ENCODE measurements at regions not wholly inside any gene's neighbourhood (a gene's known extent, or its start where the extent isn't known, plus 50 kb on each side); places are given as distances from the start of the nearest gene placed in this dataset.
"Not testable (repeated sequence)": the region's sequence is repeated elsewhere in the genome, so short reads cannot be mapped to it uniquely, and the experiment has no call there.

GRCh38 chr12:89870413-89871184, 162.0 kb upstream of the ATP2B1 start:
- DNase-seq, result no peak

GRCh38 chr12:89867611-89868010, 159.0 kb upstream of the ATP2B1 start:
- DNase-seq, result not testable (repeated sequence)

GRCh38 chr12:89864411-89864810, 155.8 kb upstream of the ATP2B1 start:
- no peak for DNase-seq

- DNase-seq, result no peak
Measured at GRCh38 chr12:89863968-89864367, 155.3 kb upstream of the ATP2B1 start.

- no peak for DNase-seq
Measured at GRCh38 chr12:89863493-89863938, 154.9 kb upstream of the ATP2B1 start.

GRCh38 chr12:89862511-89863445, 154.1 kb upstream of the ATP2B1 start:
- DNase-seq, result no peak

- no peak for DNase-seq
Measured at GRCh38 chr12:89861086-89861485, 152.4 kb upstream of the ATP2B1 start.

- DNase-seq, result no peak
Measured at GRCh38 chr12:89859508-89860220, 151.0 kb upstream of the ATP2B1 start.

GRCh38 chr12:89858718-89859117, 150.1 kb upstream of the ATP2B1 start:
- no peak for DNase-seq

- no peak for DNase-seq
Measured at GRCh38 chr12:89857652-89858274, 149.1 kb upstream of the ATP2B1 start.

- DNase-seq, result no peak
Measured at GRCh38 chr12:89856431-89856830, 147.8 kb upstream of the ATP2B1 start.

- no peak for DNase-seq
Measured at GRCh38 chr12:89848732-89849131, 140.1 kb upstream of the ATP2B1 start.

- DNase-seq, result no peak
Measured at GRCh38 chr12:89846473-89847055, 137.9 kb upstream of the ATP2B1 start.

- DNase-seq, result no peak
Measured at GRCh38 chr12:89845767-89846166, 137.1 kb upstream of the ATP2B1 start.

- DNase-seq, result no peak
Measured at GRCh38 chr12:89845366-89845765, 136.7 kb upstream of the ATP2B1 start.

GRCh38 chr12:89844539-89844938, 135.9 kb upstream of the ATP2B1 start:
- no peak for DNase-seq

GRCh38 chr12:89840162-89840922, 131.7 kb upstream of the ATP2B1 start:
- peak; percentile 77 to 78 for DNase-seq

- no peak for DNase-seq
Measured at GRCh38 chr12:89839444-89839843, 130.8 kb upstream of the ATP2B1 start.

- peak in 1 of 2 experiments; percentile 11 for DNase-seq
Measured at GRCh38 chr12:89838833-89839232, 130.2 kb upstream of the ATP2B1 start.

- DNase-seq, result no peak
Measured at GRCh38 chr12:89836026-89836425, 127.4 kb upstream of the ATP2B1 start.

GRCh38 chr12:89834676-89835075, 126.0 kb upstream of the ATP2B1 start:
- DNase-seq, result no peak

All from SHP77 (cell line).